Large intestine (tissue), 3 donors: ENCODE measurements at regions not wholly inside any gene's neighbourhood (a gene's known extent, or its start where the extent isn't known, plus 50 kb on each side); places are given as distances from the start of the nearest gene placed in this dataset.
"Not testable (repeated sequence)": the region's sequence is repeated elsewhere in the genome, so short reads cannot be mapped to it uniquely, and the experiment has no call there.

Source experiments
- DNase-seq, 2 donors: peaks; one replicate each; pipeline versions ENCODE4 v3.0.0 to v3.0.0-alpha.2; 2013
- H3K27ac ChIP-seq: one replicate; pipeline ENCODE4 v1.5.1; 2013; ENCODE audit warnings: low read length
- H3K27me3 ChIP-seq: 2 replicates; pipeline ENCODE4 v1.6.1; 2013; ENCODE audit warnings: low read length; ENCODE audit not compliant: control insufficient read depth, insufficient read depth
- H3K36me3 ChIP-seq: 2 replicates; pipeline ENCODE4 v1.6.1; 2013; ENCODE audit warnings: low read length; ENCODE audit not compliant: control insufficient read depth, insufficient read depth
- H3K4me1 ChIP-seq: one replicate; pipeline ENCODE4 v1.6.1; 2013; ENCODE audit warnings: low read length; ENCODE audit not compliant: control insufficient read depth, insufficient read depth
- H3K4me3 ChIP-seq: one replicate; pipeline ENCODE4 v1.5.1; 2013; ENCODE audit warnings: low read length
- H3K9me3 ChIP-seq: one replicate; pipeline ENCODE4 v1.6.1; 2013; ENCODE audit warnings: mild to moderate bottlenecking, low read depth, low read length, moderate library complexity; ENCODE audit not compliant: control insufficient read depth
- WGBS: methylation state at CpG from one replicate; pipeline ENCODE4 v1.1.5; 2013; ENCODE audit warnings: low lambda C conversion rate; ENCODE audit not compliant: insufficient coverage; 5-methylcytosine and 5-hydroxymethylcytosine counted together

GRCh38 chr6:113364766-113365165, 492.4 kb upstream of the MARCKS start:
- H3K9me3 ChIP-seq, result no peaks in the 10 kb centered on the region
- no peak overlapping the region for H3K27ac ChIP-seq
- H3K27me3 ChIP-seq, result no peaks in the 10 kb centered on the region
- no CpG with 5 or more reads among the region's 3 CpGs for WGBS
- DNase-seq, result no peak
- H3K36me3 ChIP-seq, result no peaks in the 10 kb centered on the region
- H3K4me1 ChIP-seq, result peaks cover 5% of the 10 kb centered on the region
- H3K4me3 ChIP-seq, result no peak overlapping the region

GRCh38 chr6:113365191-113365590, 492.0 kb upstream of the MARCKS start:
- Histone ChIP-seq H3K36me3 (no peaks in the 10 kb centered on the region), H3K4me1 (peaks cover 5% of the 10 kb centered on the region), H3K4me3 (no peak overlapping the region), H3K27ac (no peak overlapping the region), H3K27me3 (no peaks in the 10 kb centered on the region), H3K9me3 (no peaks in the 10 kb centered on the region)
- WGBS, result no CpG with 5 or more reads among the region's 2 CpGs
- DNase-seq, result no peak

GRCh38 chr6:113366505-113366904, 490.6 kb upstream of the MARCKS start:
- Histone ChIP-seq H3K27ac (no peak overlapping the region), H3K9me3 (no peaks in the 10 kb centered on the region), H3K4me3 (no peak overlapping the region), H3K4me1 (peaks cover 5% of the 10 kb centered on the region), H3K27me3 (no peaks in the 10 kb centered on the region), H3K36me3 (no peaks in the 10 kb centered on the region)
- WGBS, result 100% methylated on average over 1 of the region's 3 CpGs
- DNase-seq, result no peak

GRCh38 chr6:113370508-113371502, 486.3 kb upstream of the MARCKS start:
- no peaks in the 10 kb centered on the region for H3K4me1 ChIP-seq
- 72% methylated on average over 3 of the region's 5 CpGs for WGBS
- H3K27ac ChIP-seq, result no peak overlapping the region
- H3K36me3 ChIP-seq, result no peaks in the 10 kb centered on the region
- no peak for DNase-seq
- H3K9me3 ChIP-seq, result no peaks in the 10 kb centered on the region
- H3K27me3 ChIP-seq, result no peaks in the 10 kb centered on the region
- H3K4me3 ChIP-seq, result no peak overlapping the region

- WGBS, result no CpG with 5 or more reads among the region's 2 CpGs
- not testable (repeated sequence) for DNase-seq
Measured at GRCh38 chr6:113375466-113375865, 481.7 kb upstream of the MARCKS start.

GRCh38 chr6:113375950-113376846, 480.9 kb upstream of the MARCKS start:
- no CpG with 5 or more reads among the region's 7 CpGs for WGBS
- no peaks in the 10 kb centered on the region for H3K27me3 ChIP-seq
- no peaks in the 10 kb centered on the region for H3K36me3 ChIP-seq
- no peaks in the 10 kb centered on the region for H3K4me1 ChIP-seq
- H3K27ac ChIP-seq, result no peak overlapping the region
- no peak overlapping the region for H3K4me3 ChIP-seq
- DNase-seq, result no peak
- no peaks in the 10 kb centered on the region for H3K9me3 ChIP-seq

More at GRCh38 chr6:113375466-113375865, 481.7 kb upstream of the MARCKS start:
- not testable (repeated sequence) for H3K9me3 ChIP-seq, H3K4me1 ChIP-seq, H3K27ac ChIP-seq, H3K4me3 ChIP-seq, H3K36me3 ChIP-seq, H3K27me3 ChIP-seq

- H3K4me3 ChIP-seq, result no peak overlapping the region
- no peaks in the 10 kb centered on the region for H3K27me3 ChIP-seq
- H3K4me1 ChIP-seq, result no peaks in the 10 kb centered on the region
- H3K27ac ChIP-seq, result no peak overlapping the region
- no peaks in the 10 kb centered on the region for H3K36me3 ChIP-seq
- H3K9me3 ChIP-seq, result no peaks in the 10 kb centered on the region
- no peak for DNase-seq
- WGBS, result 100% methylated on average over 1 of the region's 1 CpG
Measured at GRCh38 chr6:113376847-113377165, 480.3 kb upstream of the MARCKS start.

GRCh38 chr6:113377362-113377942, 479.7 kb upstream of the MARCKS start:
- Histone ChIP-seq H3K27ac (no peak overlapping the region), H3K36me3 (no peaks in the 10 kb centered on the region), H3K4me3 (no peak overlapping the region), H3K4me1 (no peaks in the 10 kb centered on the region), H3K27me3 (no peaks in the 10 kb centered on the region), H3K9me3 (no peaks in the 10 kb centered on the region)
- no peak for DNase-seq
- WGBS, result 60% methylated on average over 1 of the region's 4 CpGs

GRCh38 chr6:113380591-113380990, 476.6 kb upstream of the MARCKS start:
- no CpG with 5 or more reads among the region's 3 CpGs for WGBS
- no peak for DNase-seq
- Histone ChIP-seq H3K4me1 (no peaks in the 10 kb centered on the region), H3K9me3 (no peaks in the 10 kb centered on the region), H3K27me3 (no peaks in the 10 kb centered on the region), H3K27ac (no peak overlapping the region), H3K4me3 (no peak overlapping the region), H3K36me3 (no peaks in the 10 kb centered on the region)

- Histone ChIP-seq H3K27me3 (no peaks in the 10 kb centered on the region), H3K4me1 (no peaks in the 10 kb centered on the region), H3K9me3 (no peaks in the 10 kb centered on the region), H3K27ac (no peak overlapping the region), H3K36me3 (no peaks in the 10 kb centered on the region), H3K4me3 (no peak overlapping the region)
- no peak for DNase-seq
Measured at GRCh38 chr6:113381232-113381631, 475.9 kb upstream of the MARCKS start.
